HG03196 (cell line): ENCODE measurements at regions not wholly inside any gene's neighbourhood (a gene's known extent, or its start where the extent isn't known, plus 50 kb on each side); places are given as distances from the start of the nearest gene placed in this dataset.
"Not testable (repeated sequence)": the region's sequence is repeated elsewhere in the genome, so short reads cannot be mapped to it uniquely, and the experiment has no call there.

Source experiments
- ATAC-seq: cut with Tn5 transposase; IDR thresholded peaks from one replicate; pipeline ENCODE4 v1.9.1; 2021; ENCODE audit not compliant: unreplicated experiment

GRCh38 chr2:75925331-75926024, 214.8 kb upstream of the GCFC2 start:
- no peak for ATAC-seq

DNA sequence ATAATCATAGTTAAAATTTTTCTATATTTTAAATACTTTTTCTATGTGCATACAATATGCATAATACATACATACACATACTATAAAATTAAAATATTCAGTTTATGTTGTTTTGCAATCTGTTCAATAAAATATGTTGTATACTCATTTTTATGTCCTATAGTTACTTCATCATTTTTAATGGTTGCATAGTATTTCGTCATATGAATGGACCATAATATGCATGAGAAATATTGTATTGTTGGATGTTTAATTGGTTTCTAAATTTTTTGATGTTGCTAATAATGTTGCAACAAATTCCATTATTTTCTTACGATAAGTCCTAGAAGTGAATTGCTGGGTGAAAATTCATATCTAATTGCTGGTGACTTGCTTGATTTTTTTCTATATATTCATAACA, 211.5 kb upstream of the GCFC2 start:
- ATAC-seq, result no peak

DNA sequence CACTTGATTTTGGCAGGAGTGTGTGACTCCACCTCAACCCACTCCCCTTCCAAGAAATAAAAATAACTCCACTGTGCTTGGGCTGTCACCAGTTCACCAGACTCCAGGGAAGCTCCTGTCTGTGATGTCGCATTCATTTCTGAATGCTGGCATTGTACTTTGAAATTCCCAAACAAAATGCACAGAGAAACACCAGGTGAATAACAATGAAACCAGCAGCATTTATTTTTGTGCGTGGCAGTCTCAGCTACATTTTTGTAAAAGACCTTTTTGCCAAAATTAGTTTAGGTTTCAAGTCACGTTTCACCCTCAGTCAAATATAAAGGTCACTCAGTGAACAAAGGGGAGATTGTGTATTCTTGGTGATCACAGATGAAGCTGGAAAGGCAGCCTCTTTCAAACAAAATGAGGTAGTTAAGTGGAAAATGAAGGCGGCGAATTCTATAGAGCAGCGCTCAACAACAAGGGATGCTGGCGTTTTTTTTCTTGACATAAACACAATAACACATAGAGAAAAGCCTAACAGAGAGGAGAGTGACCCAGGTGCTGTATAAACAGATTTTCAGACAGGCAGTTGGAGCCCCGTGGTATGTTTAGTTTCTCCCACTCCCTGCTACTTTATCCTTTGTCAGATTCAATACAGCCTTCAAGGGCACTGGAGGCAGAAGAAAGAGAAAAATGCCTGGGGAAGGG, 210.3 kb upstream of the GCFC2 start:
- no peak for ATAC-seq

GRCh38 chr2:75915851-75916634, 205.3 kb upstream of the GCFC2 start:
- no peak for ATAC-seq

- peak; percentile 76 for ATAC-seq
These were observed 186.2 kb upstream of the GCFC2 start for GRCh38 chr2:75896779-75897366.

- peak; percentile 67 for ATAC-seq
These were observed 183.5 kb upstream of the GCFC2 start for GRCh38 chr2:75894170-75894569.

- ATAC-seq, result peak; percentile 46
These were observed 181.8 kb upstream of the GCFC2 start for GRCh38 chr2:75892490-75892889.

DNA sequence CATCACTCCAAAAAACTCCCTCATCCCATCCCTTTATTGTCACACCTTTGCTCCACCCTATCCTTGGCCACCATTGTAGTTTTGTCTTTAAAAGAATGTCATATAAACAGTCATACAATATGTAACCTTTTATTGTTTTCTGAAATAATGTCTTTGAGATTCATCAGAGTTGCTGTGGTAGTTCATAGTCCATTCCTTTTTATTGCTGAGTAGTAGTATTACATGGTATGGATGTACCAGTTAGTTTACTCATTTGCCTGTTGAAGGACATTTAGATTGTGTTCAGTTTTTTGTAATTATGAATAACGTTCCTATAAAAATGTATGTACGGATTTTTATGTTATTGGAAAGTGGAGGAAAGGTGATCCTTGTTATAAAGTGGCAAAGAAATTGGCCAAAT, 171.8 kb upstream of the GCFC2 start:
- ATAC-seq, result no peak

DNA sequence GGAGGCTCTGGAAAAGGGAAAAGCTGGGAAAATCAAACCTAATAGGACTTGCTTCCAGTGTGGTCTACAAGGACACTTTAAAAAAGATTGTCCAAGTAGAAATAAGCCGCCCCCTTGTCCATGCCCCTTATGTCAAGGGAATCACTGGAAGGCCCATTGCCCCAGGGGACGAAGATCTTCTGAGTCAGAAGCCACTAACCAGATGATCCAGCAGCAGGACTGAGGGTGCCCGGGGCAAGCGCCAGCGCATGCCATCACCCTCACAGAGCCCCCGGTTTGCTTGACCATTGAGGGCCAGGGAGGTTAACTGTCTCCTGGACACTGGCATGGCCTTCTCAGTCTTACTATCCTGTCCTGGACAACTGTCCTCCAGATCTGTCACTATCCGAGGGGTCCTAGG, 164.9 kb upstream of the GCFC2 start:
- not testable (repeated sequence) for ATAC-seq

DNA sequence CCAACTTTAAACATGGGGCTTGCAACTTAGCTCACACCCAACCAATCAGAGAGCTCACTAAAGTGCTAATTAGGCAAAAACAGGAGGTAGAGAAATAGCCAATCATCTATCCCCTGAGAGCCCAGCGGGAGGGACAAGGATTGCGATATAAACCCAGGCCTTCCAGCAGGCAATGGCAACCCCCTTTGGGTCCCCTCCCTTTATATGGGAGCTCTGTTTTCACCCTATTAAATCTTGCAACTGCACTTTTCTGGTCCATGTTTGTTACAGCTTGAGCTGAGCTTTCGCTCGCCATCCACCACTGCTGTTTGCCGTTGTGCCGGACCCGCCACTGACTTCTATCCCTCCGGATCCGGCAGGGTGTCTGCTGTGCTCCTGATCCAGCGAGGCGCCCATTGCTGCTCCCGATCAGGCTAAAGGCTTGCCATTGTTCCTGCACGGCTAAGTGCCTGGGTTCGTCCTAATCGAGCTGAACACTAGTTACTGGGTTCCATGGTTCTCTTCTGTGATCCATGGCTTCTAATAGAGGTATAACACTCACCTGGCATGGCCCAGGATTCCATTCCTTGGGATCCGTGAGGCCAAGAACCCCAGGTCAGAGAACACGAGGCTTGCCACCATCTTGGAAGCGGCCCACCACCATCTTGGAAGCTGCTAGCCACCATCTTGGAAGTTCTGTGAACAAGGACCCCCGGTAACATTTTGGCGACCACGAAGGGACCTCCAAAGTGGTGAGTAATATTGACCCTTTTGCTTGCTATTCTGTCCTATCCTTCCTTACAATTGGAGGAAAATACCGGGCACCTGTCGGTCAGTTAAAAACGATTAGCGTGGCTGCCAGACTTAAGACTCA, 161.3 kb upstream of the GCFC2 start:
- ATAC-seq, result not testable (repeated sequence)

- ATAC-seq, result no peak
These were observed 160.0 kb upstream of the GCFC2 start for GRCh38 chr2:75870651-75871137.

DNA sequence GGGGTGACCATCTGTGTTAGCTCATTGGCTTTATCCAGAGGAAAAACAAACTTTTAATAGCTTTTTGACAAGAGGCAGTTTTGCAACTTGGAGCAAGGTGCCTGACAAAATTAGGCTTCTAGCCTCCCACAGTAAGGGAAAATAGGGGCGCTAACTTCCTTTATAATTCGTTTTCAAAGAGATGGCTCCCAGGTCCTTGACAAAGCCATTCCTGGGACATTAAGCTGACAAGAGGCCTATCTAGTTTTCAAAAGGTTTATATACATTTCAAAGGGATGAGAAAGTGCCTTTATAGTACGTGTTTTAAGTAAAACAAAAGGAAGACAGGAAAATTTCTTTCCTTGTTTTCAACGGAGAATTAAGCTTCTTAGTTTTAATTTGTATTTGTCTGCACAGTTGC, 159.4 kb upstream of the GCFC2 start:
- no peak for ATAC-seq

- ATAC-seq, result no peak
These were observed 155.0 kb upstream of the GCFC2 start for GRCh38 chr2:75865702-75866101.

GRCh38 chr2:75865083-75865482, 154.4 kb upstream of the GCFC2 start:
- no peak for ATAC-seq

DNA sequence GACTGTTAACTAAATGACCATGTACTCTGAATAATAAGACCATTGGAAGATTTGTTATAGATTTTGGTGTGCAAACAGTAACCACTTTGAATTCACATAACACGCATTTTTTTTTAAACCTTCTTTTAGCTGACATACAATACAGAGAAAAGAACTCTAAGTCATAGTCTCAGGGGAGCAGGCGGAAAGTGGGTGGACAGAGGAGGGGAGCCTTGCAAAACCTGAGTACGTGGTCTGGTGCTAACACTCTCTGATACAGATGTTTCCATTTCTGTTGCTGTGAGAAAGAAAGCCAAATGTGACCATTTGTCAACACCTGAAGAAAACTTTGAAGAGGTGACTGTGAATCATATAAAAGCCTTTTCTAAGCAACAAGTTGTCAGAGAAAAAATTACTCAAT, 151.8 kb upstream of the GCFC2 start:
- no peak for ATAC-seq

DNA sequence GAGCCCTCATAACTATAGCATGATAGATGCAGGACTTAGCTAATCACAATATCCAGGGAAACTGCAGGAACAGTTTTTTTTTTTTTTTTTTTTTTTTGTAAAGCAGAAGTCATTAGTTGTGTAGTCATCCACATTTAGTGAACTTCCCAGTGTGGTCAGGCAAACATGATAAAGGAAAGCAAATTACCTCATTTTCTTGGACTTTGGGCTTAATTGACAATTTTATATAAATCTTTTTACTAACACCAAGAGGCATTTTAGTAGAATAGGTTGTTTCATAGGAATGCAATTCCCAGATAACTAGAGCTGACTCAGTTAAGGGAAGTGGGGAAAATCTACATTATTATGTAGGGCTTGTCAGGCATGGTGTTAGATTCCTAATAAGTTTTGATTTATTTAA, 142.7 kb upstream of the GCFC2 start:
- no peak for ATAC-seq

DNA sequence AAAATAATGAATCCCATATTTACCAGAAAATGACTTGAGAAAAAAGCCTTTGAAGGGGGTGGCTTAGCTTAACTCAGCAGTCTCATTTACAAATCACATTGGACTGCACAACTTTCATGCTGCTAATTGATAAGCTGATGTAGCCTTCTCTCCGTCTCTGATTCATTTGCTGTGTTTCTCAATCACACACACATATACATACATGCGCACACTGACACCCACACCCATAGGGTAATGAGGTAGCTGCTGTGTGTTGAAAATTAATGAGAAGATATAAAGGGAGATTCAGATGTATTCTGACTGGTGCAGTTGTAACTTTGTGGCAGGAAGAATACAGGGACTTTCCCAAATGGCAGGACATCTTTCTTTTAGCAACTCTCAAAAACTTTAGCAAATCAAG, 141.9 kb upstream of the GCFC2 start:
- no peak for ATAC-seq

- no peak for ATAC-seq
These were observed 136.0 kb upstream of the GCFC2 start for GRCh38 chr2:75846683-75847190.

DNA sequence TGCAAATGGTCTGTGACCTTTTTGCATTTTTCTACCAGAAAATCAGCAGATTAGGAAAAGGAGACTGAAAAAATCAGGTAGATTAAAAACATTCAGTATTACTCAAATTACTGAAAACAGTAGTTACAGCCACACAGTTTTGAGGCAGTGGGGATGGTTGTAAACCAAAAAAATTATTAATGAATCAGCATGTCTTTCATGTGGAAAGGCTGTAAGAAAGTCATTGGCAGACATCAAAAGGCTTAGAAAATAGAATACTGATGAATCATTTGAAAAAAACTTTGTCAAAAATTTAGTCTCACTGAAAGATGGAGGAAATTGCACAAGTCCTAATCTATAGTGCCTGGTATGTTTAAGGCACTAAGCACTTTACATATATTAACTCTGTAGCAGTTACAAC, 133.9 kb upstream of the GCFC2 start:
- ATAC-seq, result no peak

GRCh38 chr2:75834588-75834987, 123.9 kb upstream of the GCFC2 start:
- ATAC-seq, result not testable (repeated sequence)
